Neural progenitor cell (in vitro differentiated cells): ENCODE measurements at regions not wholly inside any gene's neighbourhood (a gene's known extent, or its start where the extent isn't known, plus 50 kb on each side); places are given as distances from the start of the nearest gene placed in this dataset.

Source experiments
- EZH2 ChIP-seq: fragments of 200-600 bp; sonication (generic); IDR thresholded peaks from 2 replicates; pipeline ENCODE4 v1.6.1; 2017; ENCODE audit warnings: antibody characterized with exemption, mild to moderate bottlenecking, moderate library complexity
- TF ChIP-seq, protein P1 (sequence below): fragments of 200-600 bp; sonication (generic); IDR thresholded peaks from 2 replicates; pipeline ENCODE4 v1.5.1; 2017; ENCODE audit warnings: antibody characterized with exemption, mild to moderate bottlenecking

DNA sequence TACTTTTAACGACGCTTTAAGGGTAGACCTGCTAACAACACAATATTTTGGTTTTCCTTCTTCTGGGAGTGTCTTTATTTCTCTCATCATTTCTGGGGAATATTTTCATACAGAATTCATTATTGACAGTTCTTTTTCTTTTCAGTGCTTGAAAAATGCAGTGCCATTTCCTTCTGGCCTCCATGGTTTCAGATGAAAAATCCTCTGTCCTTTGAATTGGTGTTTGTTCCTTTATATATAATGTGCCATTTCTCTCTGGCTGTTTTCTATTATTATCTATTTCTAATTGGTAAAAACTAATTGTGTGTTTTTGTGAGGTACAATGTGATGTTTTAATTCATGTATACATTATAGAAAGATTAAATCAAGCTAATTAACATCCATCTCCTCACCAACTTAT is 194.3 kb upstream of the S1PR3 start:
- TF ChIP-seq EZH2, result no peak
- TF ChIP-seq, protein P1, sequence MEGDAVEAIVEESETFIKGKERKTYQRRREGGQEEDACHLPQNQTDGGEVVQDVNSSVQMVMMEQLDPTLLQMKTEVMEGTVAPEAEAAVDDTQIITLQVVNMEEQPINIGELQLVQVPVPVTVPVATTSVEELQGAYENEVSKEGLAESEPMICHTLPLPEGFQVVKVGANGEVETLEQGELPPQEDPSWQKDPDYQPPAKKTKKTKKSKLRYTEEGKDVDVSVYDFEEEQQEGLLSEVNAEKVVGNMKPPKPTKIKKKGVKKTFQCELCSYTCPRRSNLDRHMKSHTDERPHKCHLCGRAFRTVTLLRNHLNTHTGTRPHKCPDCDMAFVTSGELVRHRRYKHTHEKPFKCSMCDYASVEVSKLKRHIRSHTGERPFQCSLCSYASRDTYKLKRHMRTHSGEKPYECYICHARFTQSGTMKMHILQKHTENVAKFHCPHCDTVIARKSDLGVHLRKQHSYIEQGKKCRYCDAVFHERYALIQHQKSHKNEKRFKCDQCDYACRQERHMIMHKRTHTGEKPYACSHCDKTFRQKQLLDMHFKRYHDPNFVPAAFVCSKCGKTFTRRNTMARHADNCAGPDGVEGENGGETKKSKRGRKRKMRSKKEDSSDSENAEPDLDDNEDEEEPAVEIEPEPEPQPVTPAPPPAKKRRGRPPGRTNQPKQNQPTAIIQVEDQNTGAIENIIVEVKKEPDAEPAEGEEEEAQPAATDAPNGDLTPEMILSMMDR, result no peak
